Activated T-cell treated with anti-CD3 and anti-CD28 coated beads, Interleukin-2, amount 50 U/mL, for 1 hour (primary cell): ENCODE measurements at regions not wholly inside any gene's neighbourhood (a gene's known extent, or its start where the extent isn't known, plus 50 kb on each side); places are given as distances from the start of the nearest gene placed in this dataset.
"Not testable (repeated sequence)": the region's sequence is repeated elsewhere in the genome, so short reads cannot be mapped to it uniquely, and the experiment has no call there.

ENCODE experiments used
- DNase-seq: peaks from one replicate; pipeline ENCODE4 v3.0.0-alpha.2; 2020

GRCh38 chr15:38614621-38615020, 50.0 kb upstream of the RASGRP1 start:
- no peak for DNase-seq

GRCh38 chr15:38617831-38618230, 53.2 kb upstream of the RASGRP1 start:
- DNase-seq: no peak

- no peak for DNase-seq
Measured at GRCh38 chr15:38618242-38618955, 53.8 kb upstream of the RASGRP1 start.

GRCh38 chr15:38620098-38620497, 55.5 kb upstream of the RASGRP1 start:
- DNase-seq: no peak

- no peak for DNase-seq
Measured at GRCh38 chr15:38620851-38621594, 56.4 kb upstream of the RASGRP1 start.

GRCh38 chr15:38622304-38622703, 57.7 kb upstream of the RASGRP1 start:
- DNase-seq: no peak

- DNase-seq: no peak
Measured at GRCh38 chr15:38622908-38623307, 58.3 kb upstream of the RASGRP1 start.

GRCh38 chr15:38623744-38624143, 59.1 kb upstream of the RASGRP1 start:
- DNase-seq: no peak

GRCh38 chr15:38624244-38625205, 59.9 kb upstream of the RASGRP1 start:
- no peak for DNase-seq

GRCh38 chr15:38625886-38626285, 61.3 kb upstream of the RASGRP1 start:
- no peak for DNase-seq

- DNase-seq: no peak
Measured at GRCh38 chr15:38626443-38627050, 61.9 kb upstream of the RASGRP1 start.

GRCh38 chr15:38627689-38628277, 63.2 kb upstream of the RASGRP1 start:
- DNase-seq: no peak

GRCh38 chr15:38631119-38632075, 66.8 kb upstream of the RASGRP1 start:
- no peak for DNase-seq

- DNase-seq: no peak
Measured at GRCh38 chr15:38635170-38635569, 70.6 kb upstream of the RASGRP1 start.

- no peak for DNase-seq
Measured at GRCh38 chr15:38636597-38636996, 72.0 kb upstream of the RASGRP1 start.

- DNase-seq: no peak
Measured at GRCh38 chr15:38638126-38638525, 73.5 kb upstream of the RASGRP1 start.

- no peak for DNase-seq
Measured at GRCh38 chr15:38638811-38639210, 74.2 kb upstream of the RASGRP1 start.

- no peak for DNase-seq
Measured at GRCh38 chr15:38642689-38643270, 78.2 kb upstream of the RASGRP1 start.

- DNase-seq: not testable (repeated sequence)
Measured at GRCh38 chr15:38644353-38644752, 79.7 kb upstream of the RASGRP1 start.

GRCh38 chr15:38646716-38647115, 82.1 kb upstream of the RASGRP1 start:
- no peak for DNase-seq

- no peak for DNase-seq
Measured at GRCh38 chr15:38647683-38648082, 83.1 kb upstream of the RASGRP1 start.
